H1 (cell line): ENCODE measurements at regions not wholly inside any gene's neighbourhood (a gene's known extent, or its start where the extent isn't known, plus 50 kb on each side); places are given as distances from the start of the nearest gene placed in this dataset.

ENCODE experiments used
- CTCF ChIA-PET: fragments of 300-600 bp; sonication (Branson Sonifier 250); formaldehyde crosslinking; loops from one replicate; lab custom pipeline; 2021; ENCODE audit not compliant: partially characterized antibody; lab: Charles Lee
- POLR2A ChIA-PET: fragments of 300-600 bp; sonication (Branson Sonifier 250); formaldehyde crosslinking; loops from one replicate; lab custom pipeline; 2021; ENCODE audit warnings: inconsistent platforms; ENCODE audit not compliant: partially characterized antibody; lab: Charles Lee
- DNase-seq, 2 experiments: peaks; one replicate each; pipeline versions ENCODE4 v3.0.0 to v3.0.0-alpha.2; 2010 to 2022; ENCODE audit warnings: low spot score in 2 of 2, low read depth in 1 of 2, mixed read lengths in 1 of 2
- FAIRE-seq: peaks from 2 replicates; lab custom pipeline; 2011; peaks lifted over from hg19 to GRCh38; lab: Jason Lieb, UNC
- H2AFZ ChIP-seq: 2 replicates; pipeline ENCODE4 v1.8.1; 2012; ENCODE audit warnings: low read length, inconsistent platforms
- H2AK5ac ChIP-seq: 2 replicates; pipeline ENCODE4 v1.6.1; 2013; ENCODE audit warnings: low read depth, low read length
- H2BK120ac ChIP-seq: replicated peaks from 2 replicates; pipeline ENCODE3; 2013; ENCODE audit warnings: low read depth, low read length, inconsistent platforms
- H2BK12ac ChIP-seq: 2 replicates; pipeline ENCODE4 v1.6.1; 2013; ENCODE audit warnings: low read depth, low read length
- H2BK15ac ChIP-seq: 2 replicates; pipeline ENCODE4 v1.6.1; 2013; ENCODE audit warnings: low read length
- H2BK20ac ChIP-seq: 2 replicates; pipeline ENCODE4 v1.6.1; 2013; ENCODE audit warnings: low read length
- H2BK5ac ChIP-seq: 2 replicates; pipeline ENCODE4 v1.6.1; 2013; ENCODE audit warnings: low read depth, low read length
- H3K14ac ChIP-seq: 2 replicates; pipeline ENCODE4 v1.6.1; 2013; ENCODE audit warnings: inconsistent platforms; ENCODE audit not compliant: insufficient read length
- H3K18ac ChIP-seq: 2 replicates; pipeline ENCODE4 v1.6.1; 2013; ENCODE audit warnings: low read length; ENCODE audit errors: extremely low read depth
- H3K23ac ChIP-seq: 2 replicates; pipeline ENCODE4 v1.6.1; 2013; ENCODE audit warnings: inconsistent platforms; ENCODE audit not compliant: insufficient read length
- H3K23me2 ChIP-seq: 2 replicates; pipeline ENCODE4 v1.6.1; 2013; ENCODE audit warnings: low read depth, low read length
- H3K27ac ChIP-seq: 2 replicates; pipeline ENCODE4 v1.6.1; 2011; ENCODE audit warnings: low read depth, low read length, inconsistent platforms
- H3K27me3 ChIP-seq, 4 experiments: replicated peaks in 1 of 4; 1 replicate in 1 of 4; 2 replicates in 3 of 4; pipeline versions ENCODE4 v1.6.1 to v1.8.1; 2011 to 2013; ENCODE audit warnings: low read length in 3 of 4, mild to moderate bottlenecking in 3 of 4, inconsistent platforms in 2 of 4, mixed read lengths in 2 of 4, moderate library complexity in 1 of 4; ENCODE audit not compliant: control insufficient read depth in 3 of 4, insufficient read depth in 3 of 4; ENCODE audit errors: extremely low read depth in 1 of 4
- H3K36me3 ChIP-seq, 4 experiments: 2 replicates each; pipeline versions ENCODE4 v1.6.1 to v1.8.1; 2011 to 2013; ENCODE audit warnings: mild to moderate bottlenecking in 4 of 4, low read length in 3 of 4, moderate library complexity in 2 of 4, control low read depth in 1 of 4, inconsistent platforms in 1 of 4; ENCODE audit not compliant: insufficient read depth in 4 of 4, control insufficient read depth in 2 of 4
- H3K4ac ChIP-seq: replicated peaks from 2 replicates; pipeline ENCODE3; 2013; ENCODE audit warnings: low read length, low read depth, mixed read lengths, inconsistent platforms; ENCODE audit not compliant: insufficient read length
- H3K4me1 ChIP-seq, 4 experiments: replicated peaks in 1 of 4; 1 replicate in 1 of 4; 2 replicates in 3 of 4; pipeline versions ENCODE4 v1.6.1 to v1.8.1; 2011 to 2013; ENCODE audit warnings: low read length in 3 of 4, inconsistent platforms in 2 of 4, mixed read lengths in 1 of 4; ENCODE audit not compliant: insufficient read depth in 4 of 4, control insufficient read depth in 3 of 4
- H3K4me2 ChIP-seq, 2 experiments: 2 replicates each; pipeline versions ENCODE4 v1.6.1 to v1.8.1; 2011 to 2013; ENCODE audit warnings: low read depth in 2 of 2, low read length in 2 of 2, control low read depth in 1 of 2, inconsistent platforms in 1 of 2, mild to moderate bottlenecking in 1 of 2; ENCODE audit not compliant: insufficient read depth in 1 of 2
- H3K4me3 ChIP-seq, 4 experiments: fragments of 200-600, 300-600 bp in 1 of 4; sonication (generic), shearing (Covaris generic), sonication (Bioruptor Twin) in 1 of 4; 2 replicates each; pipeline versions ENCODE4 v1.5.1 to v1.8.1; 2011 to 2016; ENCODE audit warnings: low read length in 4 of 4, low read depth in 3 of 4, control low read depth in 2 of 4, inconsistent platforms in 2 of 4, mild to moderate bottlenecking in 2 of 4, mixed read lengths in 1 of 4, moderate library complexity in 1 of 4; ENCODE audit not compliant: insufficient read depth in 2 of 4; ENCODE audit errors: extremely low read depth in 1 of 4
- H3K56ac ChIP-seq: replicated peaks from 2 replicates; pipeline ENCODE3; 2013; ENCODE audit warnings: low read depth, mild to moderate bottlenecking, mixed read lengths, low read length, inconsistent platforms; ENCODE audit not compliant: insufficient read length
- H3K79me1 ChIP-seq: 2 replicates; pipeline ENCODE4 v1.6.1; 2013; ENCODE audit warnings: low read depth, low read length, control low read depth
- H3K79me2 ChIP-seq, 2 experiments: 2 replicates each; pipeline versions ENCODE4 v1.6.1 to v1.8.1; 2012 to 2013; ENCODE audit warnings: low read length in 2 of 2, mild to moderate bottlenecking in 2 of 2, inconsistent platforms in 1 of 2; ENCODE audit not compliant: insufficient read depth in 2 of 2, control insufficient read depth in 1 of 2
- H3K9ac ChIP-seq, 4 experiments: replicated peaks in 1 of 4; 1 replicate in 1 of 4; 2 replicates in 3 of 4; pipeline versions ENCODE4 v1.6.1 to v1.8.1; 2011 to 2013; ENCODE audit warnings: low read depth in 3 of 4, low read length in 3 of 4, control low read depth in 2 of 4, mild to moderate bottlenecking in 2 of 4, moderate library complexity in 2 of 4, inconsistent platforms in 1 of 4; ENCODE audit errors: extremely low read depth in 1 of 4
- H3K9me3 ChIP-seq, 2 experiments: 2 replicates each; pipeline versions ENCODE4 v1.6.1 to v1.8.1; 2012 to 2013; ENCODE audit warnings: mild to moderate bottlenecking in 2 of 2, moderate library complexity in 2 of 2, control low read depth in 1 of 2, inconsistent platforms in 1 of 2, low read depth in 1 of 2, low read length in 1 of 2, mixed read lengths in 1 of 2; ENCODE audit not compliant: insufficient read depth in 2 of 2
- H4K20me1 ChIP-seq, 2 experiments: replicated peaks in 1 of 2; 2 replicates each; pipeline versions ENCODE3 to v1.8.1; 2011 to 2013; ENCODE audit warnings: inconsistent platforms in 2 of 2, low read length in 2 of 2, mild to moderate bottlenecking in 1 of 2; ENCODE audit not compliant: insufficient read depth in 2 of 2, control insufficient read depth in 1 of 2
- H4K5ac ChIP-seq: 2 replicates; pipeline ENCODE4 v1.6.1; 2013; ENCODE audit warnings: low read length, low read depth, mixed read lengths, inconsistent platforms; ENCODE audit not compliant: insufficient read length
- H4K8ac ChIP-seq: 2 replicates; pipeline ENCODE4 v1.8.0; 2013; ENCODE audit warnings: mild to moderate bottlenecking, moderate library complexity, low read length, inconsistent platforms; ENCODE audit not compliant: insufficient read depth; ENCODE audit errors: extremely low read depth
- H4K91ac ChIP-seq: replicated peaks from 2 replicates; pipeline ENCODE3; 2013; ENCODE audit warnings: low read length, mixed read lengths, inconsistent platforms; ENCODE audit not compliant: insufficient read length
- BACH1 ChIP-seq: IDR thresholded peaks from 2 replicates; pipeline ENCODE4 v1.6.1; 2012; ENCODE audit warnings: low read length, improper control_type of control experiment
- BCL11A ChIP-seq, 2 experiments: IDR thresholded peaks; one replicate each; pipeline ENCODE4 v1.6.1; 2011; ENCODE audit warnings: low read depth in 2 of 2, low read length in 2 of 2, mild to moderate bottlenecking in 2 of 2
- CEBPB ChIP-seq: IDR thresholded peaks from 2 replicates; pipeline ENCODE4 v1.6.1; 2012; ENCODE audit warnings: low read depth, low read length
- CREB1 ChIP-seq: IDR thresholded peaks from 2 replicates; pipeline ENCODE4 v1.6.1; 2012; ENCODE audit warnings: inconsistent platforms
- HDAC6 ChIP-seq: IDR thresholded peaks from one replicate; pipeline ENCODE4 v1.7.1; 2012; ENCODE audit warnings: low read depth, mild to moderate bottlenecking, inconsistent platforms, low read length, moderate library complexity
- KDM5A ChIP-seq: fragments of 200-600 bp; IDR thresholded peaks from 2 replicates; pipeline ENCODE4 v1.7.1; 2012; ENCODE audit warnings: mild to moderate bottlenecking, low read length, inconsistent platforms, mixed read lengths
- MAFK ChIP-seq: IDR thresholded peaks from 2 replicates; pipeline ENCODE4 v1.6.1; 2012; ENCODE audit warnings: low read depth, mild to moderate bottlenecking, improper control_type of control experiment, low read length
- NANOG ChIP-seq: IDR thresholded peaks from 2 replicates; pipeline ENCODE4 v1.6.1; 2011; ENCODE audit warnings: low read length, low read depth, mild to moderate bottlenecking, inconsistent platforms; ENCODE audit not compliant: insufficient read depth, poor library complexity, severe bottlenecking
- RFX5 ChIP-seq: IDR thresholded peaks from 2 replicates; pipeline ENCODE4 v1.6.1; 2011; ENCODE audit warnings: low read depth, low read length, improper control_type of control experiment, borderline replicate concordance
- SIRT6 ChIP-seq: IDR thresholded peaks from one replicate; pipeline ENCODE4 v1.7.1; 2012; ENCODE audit warnings: low read length, inconsistent platforms
- SP1 ChIP-seq: IDR thresholded peaks from 2 replicates; pipeline ENCODE4 v1.6.1; 2011; ENCODE audit warnings: low read depth, low read length
- SUZ12 ChIP-seq: fragments of 200-600 bp; sonication (generic); IDR thresholded peaks from 2 replicates; pipeline ENCODE4 v1.6.1; 2012; ENCODE audit warnings: mild to moderate bottlenecking, inconsistent platforms, low read length, moderate library complexity, mixed read lengths
- WGBS, 2 experiments: shearing (Covaris generic) in 1 of 2; methylation state at CpG; one replicate each; pipeline versions ENCODE4 v1.1.6 to v1.1.7; 2013 to 2015; ENCODE audit warnings: low lambda C conversion rate in 2 of 2, mixed read lengths in 2 of 2, inconsistent platforms in 1 of 2, low coverage in 1 of 2, missing lambda C conversion rate in 1 of 2; ENCODE audit not compliant: insufficient replicate concordance in 2 of 2, insufficient coverage in 1 of 2, insufficient read length in 1 of 2; ENCODE audit errors: extremely low coverage in 1 of 2, missing lambda C conversion rate in 1 of 2; 5-methylcytosine and 5-hydroxymethylcytosine counted together

- H3K4me2 ChIP-seq: no peak overlapping the region
- H2BK5ac ChIP-seq: no peak overlapping the region
- H4K20me1 ChIP-seq: no peaks in the 10 kb centered on the region
- DNase-seq (no peak), FAIRE-seq (no peak)
- H4K5ac ChIP-seq: no peak overlapping the region
- no peaks in the 10 kb centered on the region for H3K9me3 ChIP-seq
- ChIA-PET POLR2A (no interaction called here), CTCF (interaction anchor here (1.5 kb wide), 1 partner anchor 17 kb away, joined by 9 read pairs; no protein-coding TSS in a partner anchor)
- H3K27ac ChIP-seq: no peak overlapping the region
- no peak overlapping the region for H3K4ac ChIP-seq
- no peak overlapping the region for H4K91ac ChIP-seq
- H2BK120ac ChIP-seq: no peak overlapping the region
- H3K14ac ChIP-seq: no peak overlapping the region
- peaks cover 0 to 3% (median under 1%) of the 10 kb centered on the region in 4 experiments; a peak in 1 of 7 replicates for H3K4me1 ChIP-seq
- H3K18ac ChIP-seq: no peak overlapping the region
- no peak overlapping the region for H2BK12ac ChIP-seq
- H2AK5ac ChIP-seq: no peak overlapping the region
- no peaks in the 10 kb centered on the region for H3K79me1 ChIP-seq
- H3K27me3 ChIP-seq: peaks cover 0 to 3% (median 1%) of the 10 kb centered on the region in 4 experiments; a peak in 2 of 7 replicates
- no peak overlapping the region for H3K23ac ChIP-seq
- no peaks in the 10 kb centered on the region for H3K36me3 ChIP-seq
- no peak overlapping the region for H3K9ac ChIP-seq
- no peak overlapping the region for H2BK15ac ChIP-seq
- WGBS, 2 experiments: 96% methylated on average over 1 of the region's 1 CpG; no CpG with 5 or more reads in 1 of the 2 experiments
- H2BK20ac ChIP-seq: no peak overlapping the region
- H2AFZ ChIP-seq: no peak overlapping the region
- H4K8ac ChIP-seq: no peak overlapping the region
- H3K79me2 ChIP-seq: no peaks in the 10 kb centered on the region
- no peak for TF ChIP-seq HDAC6
- no peak for TF ChIP-seq SUZ12
- TF ChIP-seq KDM5A: no peak
- no peak for TF ChIP-seq RFX5
- TF ChIP-seq SIRT6: no peak
- no peak for TF ChIP-seq BACH1
- TF ChIP-seq MAFK: no peak
- no peak for TF ChIP-seq BCL11A (IDR thresholded peaks at IDR 0.05; ENCODE audit: low read depth in 2 of 2, low read length in 2 of 2)
- TF ChIP-seq CEBPB: no peak
- no peak for TF ChIP-seq NANOG
- TF ChIP-seq CREB1: no peak
- no peak for TF ChIP-seq SP1
- no peak overlapping the region for H3K4me3 ChIP-seq
- no peak overlapping the region for H3K56ac ChIP-seq
- H3K23me2 ChIP-seq: no peaks in the 10 kb centered on the region
These were observed 731.4 kb upstream of the CHAC2 start for GRCh38 chr2:53036196-53036595.
